ENCODE measurements at regions not wholly inside any gene's neighbourhood (a gene's known extent, or its start where the extent isn't known, plus 50 kb on each side); places are given as distances from the start of the nearest gene placed in this dataset.

GRCh38 chr12:65590318-65590717 is 234.0 kb upstream of the HMGA2 start:
- Mint-ChIP-seq H3K4me3 (ENCODE audit: unreplicated experiment) (no peak overlapping the region), H3K9me3 (ENCODE audit: low read depth) (no peaks in the 10 kb centered on the region)

GRCh38 chr12:65592416-65592815 is 231.9 kb upstream of the HMGA2 start:
- Mint-ChIP-seq H3K9me3 (ENCODE audit: low read depth) (no peaks in the 10 kb centered on the region), H3K4me3 (ENCODE audit: unreplicated experiment) (no peak overlapping the region), H3K36me3 (ENCODE audit: low read depth) (no peaks in the 10 kb centered on the region), H3K27me3 (ENCODE audit: low read depth) (no peaks in the 10 kb centered on the region), H3K4me1 (ENCODE audit: low read depth) (peaks cover 45% of the 10 kb centered on the region), H3K27ac (ENCODE audit: unreplicated experiment) (no peak overlapping the region)
- no peak for TF ChIP-seq CTCF (IDR thresholded peaks at IDR 0.05)
- no peak for DNase-seq (ENCODE audit: low spot score)

More at GRCh38 chr12:65590318-65590717, 234.0 kb upstream of the HMGA2 start:
- H3K4me1 Mint-ChIP-seq (ENCODE audit: low read depth) = peaks cover 38% of the 10 kb centered on the region
- no peak for DNase-seq (ENCODE audit: low spot score)
- no peak for TF ChIP-seq CTCF (IDR thresholded peaks at IDR 0.05)
- H3K36me3 Mint-ChIP-seq (ENCODE audit: low read depth) = no peaks in the 10 kb centered on the region
- H3K27ac Mint-ChIP-seq (ENCODE audit: unreplicated experiment) = no peak overlapping the region
- no peaks in the 10 kb centered on the region for H3K27me3 Mint-ChIP-seq (ENCODE audit: low read depth)

- Mint-ChIP-seq H3K27me3 (ENCODE audit: low read depth) (no peaks in the 10 kb centered on the region), H3K4me3 (ENCODE audit: unreplicated experiment) (no peak overlapping the region), H3K4me1 (ENCODE audit: low read depth) (peaks cover 50% of the 10 kb centered on the region), H3K36me3 (ENCODE audit: low read depth) (no peaks in the 10 kb centered on the region), H3K27ac (ENCODE audit: unreplicated experiment) (peak overlapping the region; percentile 60), H3K9me3 (ENCODE audit: low read depth) (no peaks in the 10 kb centered on the region)
- no peak for DNase-seq (ENCODE audit: low spot score)
- TF ChIP-seq CTCF (IDR thresholded peaks at IDR 0.05) = no peak
These were observed 231.0 kb upstream of the HMGA2 start for GRCh38 chr12:65593239-65593701.

- Mint-ChIP-seq H3K27ac (ENCODE audit: unreplicated experiment) (peak overlapping the region; percentile 91), H3K27me3 (ENCODE audit: low read depth) (no peaks in the 10 kb centered on the region), H3K36me3 (ENCODE audit: low read depth) (no peaks in the 10 kb centered on the region), H3K4me1 (ENCODE audit: low read depth) (peaks cover 50% of the 10 kb centered on the region), H3K9me3 (ENCODE audit: low read depth) (no peaks in the 10 kb centered on the region), H3K4me3 (ENCODE audit: unreplicated experiment) (peak overlapping the region; percentile 24)
- TF ChIP-seq CTCF (IDR thresholded peaks at IDR 0.05) = no peak
- no peak for DNase-seq (ENCODE audit: low spot score)
These were observed 229.9 kb upstream of the HMGA2 start for GRCh38 chr12:65594409-65594808.

GRCh38 chr12:65595016-65595560 is 229.2 kb upstream of the HMGA2 start:
- DNase-seq (ENCODE audit: low spot score) = no peak
- no peak overlapping the region for H3K27ac Mint-ChIP-seq (ENCODE audit: unreplicated experiment)
- H3K4me3 Mint-ChIP-seq (ENCODE audit: unreplicated experiment) = no peak overlapping the region
- no peaks in the 10 kb centered on the region for H3K9me3 Mint-ChIP-seq (ENCODE audit: low read depth)
- peaks cover 50% of the 10 kb centered on the region for H3K4me1 Mint-ChIP-seq (ENCODE audit: low read depth)
- no peaks in the 10 kb centered on the region for H3K36me3 Mint-ChIP-seq (ENCODE audit: low read depth)
- TF ChIP-seq CTCF (IDR thresholded peaks at IDR 0.05) = no peak
- H3K27me3 Mint-ChIP-seq (ENCODE audit: low read depth) = no peaks in the 10 kb centered on the region

Measured in chondrocyte (in vitro differentiated cells).